K562 (cell line): ENCODE measurements at regions not wholly inside any gene's neighbourhood (a gene's known extent, or its start where the extent isn't known, plus 50 kb on each side); places are given as distances from the start of the nearest gene placed in this dataset.

Source experiments
- DPF2 ChIP-seq: fragments of 450-650 bp; IDR thresholded peaks from 2 replicates; pipeline ENCODE4 v1.6.1; 2016
- MAFG ChIP-seq: fragments of 450-650 bp; conservative IDR thresholded peaks from 2 replicates; pipeline ENCODE4 v1.6.1; 2016; ENCODE audit warnings: missing genetic modification characterization, missing compliant biosample characterization
- MAFK ChIP-seq: IDR thresholded peaks from 2 replicates; pipeline ENCODE4 v1.6.1; 2011; ENCODE audit warnings: low read length, improper control_type of control experiment
- ZNF124 ChIP-seq: sonication (generic); formaldehyde crosslinking; IDR thresholded peaks from 2 replicates; pipeline ENCODE4 v1.8.1; 2022; ENCODE audit warnings: missing genetic modification reagents
- TF ChIP-seq, protein P1 (sequence below), 2 experiments: fragments of 450-650 bp in 1 of 2; sonication (generic) in 1 of 2; formaldehyde crosslinking in 1 of 2; IDR thresholded peaks; 2 replicates each; pipeline versions ENCODE4 v1.7.1 to v1.9.0; 2016 to 2022; ENCODE audit warnings: inconsistent platforms in 1 of 2, mild to moderate bottlenecking in 1 of 2, missing genetic modification reagents in 1 of 2
- TF ChIP-seq, protein P2 (sequence below): sonication (generic); IDR thresholded peaks from 2 replicates; pipeline ENCODE4 v1.6.1; 2016
- TF ChIP-seq, protein P3 (sequence below): fragments of 250-450 bp; sonication (Bioruptor Pico); IDR thresholded peaks from 2 replicates; pipeline ENCODE4 v1.8.0; 2022; ENCODE audit warnings: moderate library complexity, mild to moderate bottlenecking, inconsistent platforms

DNA sequence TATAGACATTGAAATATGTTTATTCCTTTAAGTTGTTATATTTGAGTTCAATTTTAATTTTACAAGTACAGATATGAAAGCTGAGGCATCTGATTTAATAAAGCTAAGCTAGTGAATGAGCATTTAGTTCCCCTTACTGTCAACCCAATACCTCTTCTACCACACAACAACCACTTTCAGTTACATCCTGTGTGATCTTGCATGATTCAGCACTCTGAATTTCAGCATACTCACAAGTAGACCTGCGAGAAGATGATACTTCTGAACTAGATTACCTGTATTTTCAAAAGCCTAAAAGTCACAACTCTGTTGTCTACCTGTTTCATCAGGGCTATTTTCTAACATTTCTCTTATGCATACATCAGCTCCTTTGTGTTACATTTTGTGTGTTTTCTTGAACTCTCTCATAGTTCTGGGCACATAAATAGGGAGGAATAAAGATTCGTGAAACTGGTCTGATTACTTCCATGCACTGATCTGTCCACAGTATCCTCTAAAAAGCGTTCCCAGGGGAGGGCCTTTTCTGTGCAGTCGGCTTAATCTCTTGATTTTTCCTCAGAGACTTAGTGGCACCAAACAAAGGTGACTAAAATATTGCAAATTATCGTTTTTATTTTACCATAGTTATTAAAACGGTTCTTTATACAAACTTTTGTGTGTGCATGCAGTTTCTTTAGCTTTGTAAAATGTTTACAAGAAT is 2025.5 kb upstream of the NUDT12 start (continued):
- TF ChIP-seq, protein P1, sequence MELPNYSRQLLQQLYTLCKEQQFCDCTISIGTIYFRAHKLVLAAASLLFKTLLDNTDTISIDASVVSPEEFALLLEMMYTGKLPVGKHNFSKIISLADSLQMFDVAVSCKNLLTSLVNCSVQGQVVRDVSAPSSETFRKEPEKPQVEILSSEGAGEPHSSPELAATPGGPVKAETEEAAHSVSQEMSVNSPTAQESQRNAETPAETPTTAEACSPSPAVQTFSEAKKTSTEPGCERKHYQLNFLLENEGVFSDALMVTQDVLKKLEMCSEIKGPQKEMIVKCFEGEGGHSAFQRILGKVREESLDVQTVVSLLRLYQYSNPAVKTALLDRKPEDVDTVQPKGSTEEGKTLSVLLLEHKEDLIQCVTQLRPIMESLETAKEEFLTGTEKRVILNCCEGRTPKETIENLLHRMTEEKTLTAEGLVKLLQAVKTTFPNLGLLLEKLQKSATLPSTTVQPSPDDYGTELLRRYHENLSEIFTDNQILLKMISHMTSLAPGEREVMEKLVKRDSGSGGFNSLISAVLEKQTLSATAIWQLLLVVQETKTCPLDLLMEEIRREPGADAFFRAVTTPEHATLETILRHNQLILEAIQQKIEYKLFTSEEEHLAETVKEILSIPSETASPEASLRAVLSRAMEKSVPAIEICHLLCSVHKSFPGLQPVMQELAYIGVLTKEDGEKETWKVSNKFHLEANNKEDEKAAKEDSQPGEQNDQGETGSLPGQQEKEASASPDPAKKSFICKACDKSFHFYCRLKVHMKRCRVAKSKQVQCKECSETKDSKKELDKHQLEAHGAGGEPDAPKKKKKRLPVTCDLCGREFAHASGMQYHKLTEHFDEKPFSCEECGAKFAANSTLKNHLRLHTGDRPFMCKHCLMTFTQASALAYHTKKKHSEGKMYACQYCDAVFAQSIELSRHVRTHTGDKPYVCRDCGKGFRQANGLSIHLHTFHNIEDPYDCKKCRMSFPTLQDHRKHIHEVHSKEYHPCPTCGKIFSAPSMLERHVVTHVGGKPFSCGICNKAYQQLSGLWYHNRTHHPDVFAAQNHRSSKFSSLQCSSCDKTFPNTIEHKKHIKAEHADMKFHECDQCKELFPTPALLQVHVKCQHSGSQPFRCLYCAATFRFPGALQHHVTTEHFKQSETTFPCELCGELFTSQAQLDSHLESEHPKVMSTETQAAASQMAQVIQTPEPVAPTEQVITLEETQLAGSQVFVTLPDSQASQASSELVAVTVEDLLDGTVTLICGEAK (IDR thresholded peaks at IDR 0.05): peak; percentile 33; the same call in 1 of the 2 replicates
- TF ChIP-seq, protein P1 (CRISPR knock-in tag; IDR thresholded peaks at IDR 0.05): no peak
- TF ChIP-seq MAFK (peak; percentile 61; the same call in 1 of the 2 replicates), DPF2 (peak; percentile 37; the same call in 1 of the 2 replicates), ZNF124 (CRISPR knock-in tag) (no peak), MAFG (tag) (peak; percentile 78)
- TF ChIP-seq, protein P2, sequence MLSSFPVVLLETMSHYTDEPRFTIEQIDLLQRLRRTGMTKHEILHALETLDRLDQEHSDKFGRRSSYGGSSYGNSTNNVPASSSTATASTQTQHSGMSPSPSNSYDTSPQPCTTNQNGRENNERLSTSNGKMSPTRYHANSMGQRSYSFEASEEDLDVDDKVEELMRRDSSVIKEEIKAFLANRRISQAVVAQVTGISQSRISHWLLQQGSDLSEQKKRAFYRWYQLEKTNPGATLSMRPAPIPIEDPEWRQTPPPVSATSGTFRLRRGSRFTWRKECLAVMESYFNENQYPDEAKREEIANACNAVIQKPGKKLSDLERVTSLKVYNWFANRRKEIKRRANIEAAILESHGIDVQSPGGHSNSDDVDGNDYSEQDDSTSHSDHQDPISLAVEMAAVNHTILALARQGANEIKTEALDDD: peak; percentile 62
- TF ChIP-seq, protein P3, sequence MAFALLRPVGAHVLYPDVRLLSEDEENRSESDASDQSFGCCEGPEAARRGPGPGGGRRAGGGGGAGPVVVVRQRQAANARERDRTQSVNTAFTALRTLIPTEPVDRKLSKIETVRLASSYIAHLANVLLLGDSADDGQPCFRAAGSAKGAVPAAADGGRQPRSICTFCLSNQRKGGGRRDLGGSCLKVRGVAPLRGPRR (CRISPR knock-in tag): no peak
